Peyer's patch (tissue), 4 donors: ENCODE measurements at regions not wholly inside any gene's neighbourhood (a gene's known extent, or its start where the extent isn't known, plus 50 kb on each side); places are given as distances from the start of the nearest gene placed in this dataset.

Experiments
- DNase-seq, 3 donors: peaks; one replicate each; pipeline ENCODE4 v3.0.0-alpha.2; 2017 to 2019
- H3K27ac ChIP-seq, 4 donors: fragments of 200-600 bp; sonication (generic); one replicate each; pipeline ENCODE4 v1.5.1; 2016 to 2019
- H3K27me3 ChIP-seq, 2 donors: fragments of 200-600 bp; sonication (generic); one replicate each; pipeline ENCODE4 v1.5.1; 2019
- H3K36me3 ChIP-seq, 3 donors: fragments of 200-600 bp; sonication (generic); one replicate each; pipeline ENCODE4 v1.5.1; 2016 to 2019
- H3K4me1 ChIP-seq, 4 donors: fragments of 200-600 bp; sonication (generic); one replicate each; pipeline ENCODE4 v1.5.1; 2016 to 2019
- H3K4me3 ChIP-seq, 4 donors: fragments of 200-600 bp; sonication (generic); 1 replicate in 3 of 4; 2 replicates in 1 of 4; pipeline ENCODE4 v1.5.1; 2016 to 2019; ENCODE audit warnings: mild to moderate bottlenecking in 1 of 4
- H3K9me3 ChIP-seq, 4 donors: fragments of 200-600 bp; sonication (generic); one replicate each; pipeline ENCODE4 v1.5.1; 2016 to 2019; ENCODE audit warnings: mild to moderate bottlenecking in 1 of 4
- POLR2A ChIP-seq, 2 donors: fragments of 450-650 bp; IDR thresholded peaks; one replicate each; pipeline ENCODE4 v1.5.1; 2017; ENCODE audit warnings: antibody characterized with exemption in 2 of 2, mild to moderate bottlenecking in 2 of 2, moderate library complexity in 2 of 2
- TF ChIP-seq, protein P1 (sequence below), 6 experiments: fragments of 450-650 bp in 4 of 6; fragments of 200-600 bp in 2 of 6; sonication (generic) in 1 of 6; IDR thresholded peaks; one replicate each; pipeline ENCODE4 v1.5.1; 2017 to 2019; ENCODE audit warnings: antibody characterized with exemption in 6 of 6, mild to moderate bottlenecking in 3 of 6, moderate library complexity in 1 of 6

DNA sequence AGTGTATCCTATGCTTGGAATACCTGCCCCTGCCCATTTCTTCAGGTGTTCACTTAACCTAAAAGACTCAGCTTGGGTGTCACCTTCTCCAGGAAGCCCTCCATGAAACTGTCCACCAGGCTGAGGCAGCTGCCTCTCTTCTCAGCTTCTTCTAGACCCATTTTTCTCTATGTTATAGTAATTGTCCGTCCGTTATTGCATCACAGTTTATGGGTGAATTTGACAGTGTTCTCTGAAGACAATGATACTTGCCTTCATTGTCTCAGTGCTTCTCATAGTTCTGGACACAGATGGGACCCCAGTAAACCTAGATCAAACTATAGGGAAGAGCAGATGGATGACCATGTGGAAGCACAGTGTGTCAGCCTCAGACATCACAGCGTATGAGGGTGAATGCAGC lies 238.0 kb upstream of the MOCS1 start:
- no peak for DNase-seq
- TF ChIP-seq, protein P1, sequence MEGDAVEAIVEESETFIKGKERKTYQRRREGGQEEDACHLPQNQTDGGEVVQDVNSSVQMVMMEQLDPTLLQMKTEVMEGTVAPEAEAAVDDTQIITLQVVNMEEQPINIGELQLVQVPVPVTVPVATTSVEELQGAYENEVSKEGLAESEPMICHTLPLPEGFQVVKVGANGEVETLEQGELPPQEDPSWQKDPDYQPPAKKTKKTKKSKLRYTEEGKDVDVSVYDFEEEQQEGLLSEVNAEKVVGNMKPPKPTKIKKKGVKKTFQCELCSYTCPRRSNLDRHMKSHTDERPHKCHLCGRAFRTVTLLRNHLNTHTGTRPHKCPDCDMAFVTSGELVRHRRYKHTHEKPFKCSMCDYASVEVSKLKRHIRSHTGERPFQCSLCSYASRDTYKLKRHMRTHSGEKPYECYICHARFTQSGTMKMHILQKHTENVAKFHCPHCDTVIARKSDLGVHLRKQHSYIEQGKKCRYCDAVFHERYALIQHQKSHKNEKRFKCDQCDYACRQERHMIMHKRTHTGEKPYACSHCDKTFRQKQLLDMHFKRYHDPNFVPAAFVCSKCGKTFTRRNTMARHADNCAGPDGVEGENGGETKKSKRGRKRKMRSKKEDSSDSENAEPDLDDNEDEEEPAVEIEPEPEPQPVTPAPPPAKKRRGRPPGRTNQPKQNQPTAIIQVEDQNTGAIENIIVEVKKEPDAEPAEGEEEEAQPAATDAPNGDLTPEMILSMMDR (IDR thresholded peaks at IDR 0.05), result no peak
- no peak for TF ChIP-seq POLR2A (IDR thresholded peaks at IDR 0.05)
- H3K36me3 ChIP-seq, result no peaks in the 10 kb centered on the region
- H3K4me1 ChIP-seq, result no peaks in the 10 kb centered on the region
- H3K27ac ChIP-seq, result no peak overlapping the region
- H3K27me3 ChIP-seq, result no peaks in the 10 kb centered on the region
- H3K9me3 ChIP-seq, result no peaks in the 10 kb centered on the region
- no peak overlapping the region for H3K4me3 ChIP-seq

DNA sequence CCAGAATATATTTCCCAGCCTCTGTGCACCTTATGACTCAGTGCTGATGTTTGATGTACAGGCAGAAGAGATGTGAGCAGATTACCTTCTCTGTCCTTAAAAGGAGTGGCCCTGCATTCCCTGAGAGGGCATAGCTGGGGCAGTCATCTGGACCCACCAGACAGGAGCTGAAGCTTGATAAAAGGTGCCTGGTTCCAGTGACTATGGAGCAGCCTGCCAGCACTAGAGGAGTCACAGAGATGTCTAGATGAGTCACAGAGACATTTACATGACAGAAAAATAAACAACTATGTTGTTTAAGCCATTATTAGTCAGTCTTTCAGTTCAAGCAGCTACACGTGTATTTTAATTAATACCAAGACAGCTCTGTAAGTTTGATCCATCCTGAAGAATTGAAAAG lies 237.1 kb upstream of the MOCS1 start:
- no peaks in the 10 kb centered on the region for H3K36me3 ChIP-seq
- no peak for TF ChIP-seq POLR2A (IDR thresholded peaks at IDR 0.05)
- TF ChIP-seq, protein P1 (IDR thresholded peaks at IDR 0.05), result no peak
- no peaks in the 10 kb centered on the region for H3K9me3 ChIP-seq
- H3K27ac ChIP-seq, result no peak overlapping the region
- DNase-seq, result no peak
- H3K27me3 ChIP-seq, result no peaks in the 10 kb centered on the region
- H3K4me3 ChIP-seq, result no peak overlapping the region
- H3K4me1 ChIP-seq, result no peaks in the 10 kb centered on the region

DNA sequence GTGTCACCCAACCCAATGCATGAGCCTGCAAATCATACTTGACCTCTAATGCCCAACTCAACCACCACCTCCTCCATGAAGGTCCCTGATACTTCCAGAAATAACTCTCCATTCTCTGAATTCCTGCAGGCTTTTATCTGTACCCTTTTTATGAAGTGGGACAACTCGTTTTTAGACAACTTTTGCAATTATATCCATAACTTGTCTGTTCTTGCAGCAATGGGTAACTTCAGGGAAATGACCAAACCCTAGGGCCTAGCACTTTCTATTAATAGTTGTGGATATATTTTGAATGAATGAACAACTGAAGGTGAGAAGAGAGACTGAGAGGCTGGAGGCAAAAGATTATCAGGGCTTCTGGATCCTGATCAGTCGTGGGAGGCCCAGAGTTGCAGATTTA lies 236.6 kb upstream of the MOCS1 start:
- TF ChIP-seq, protein P1 (IDR thresholded peaks at IDR 0.05), result no peak
- TF ChIP-seq POLR2A (IDR thresholded peaks at IDR 0.05), result no peak
- H3K4me1 ChIP-seq, result no peaks in the 10 kb centered on the region
- no peak overlapping the region for H3K27ac ChIP-seq
- H3K27me3 ChIP-seq, result no peaks in the 10 kb centered on the region
- no peak overlapping the region for H3K4me3 ChIP-seq
- DNase-seq, result no peak
- H3K9me3 ChIP-seq, result no peaks in the 10 kb centered on the region
- no peaks in the 10 kb centered on the region for H3K36me3 ChIP-seq

DNA sequence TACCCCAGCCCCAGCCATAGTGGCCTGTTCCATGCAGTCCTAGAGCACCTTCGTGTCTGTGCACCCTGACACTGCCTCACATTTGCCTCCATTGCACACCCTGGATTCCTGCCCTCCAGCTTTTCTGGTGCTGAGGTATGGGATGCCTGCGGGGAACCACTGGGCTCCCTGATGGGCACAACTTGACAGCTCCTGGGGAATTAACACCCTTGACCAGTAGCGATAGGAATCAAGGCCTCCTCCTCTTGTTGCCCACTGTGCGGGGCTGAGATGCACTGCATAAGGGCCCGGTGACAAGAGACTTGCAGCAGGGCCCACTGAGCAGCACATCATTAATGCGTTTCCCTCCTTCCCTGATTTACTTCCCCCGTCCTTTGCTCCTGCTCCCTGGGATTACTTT lies 235.6 kb upstream of the MOCS1 start:
- H3K27me3 ChIP-seq, result no peaks in the 10 kb centered on the region
- TF ChIP-seq POLR2A (IDR thresholded peaks at IDR 0.05), result no peak
- TF ChIP-seq, protein P1 (IDR thresholded peaks at IDR 0.05), result no peak
- H3K36me3 ChIP-seq, result no peaks in the 10 kb centered on the region
- H3K27ac ChIP-seq, result no peak overlapping the region
- H3K4me1 ChIP-seq, result no peaks in the 10 kb centered on the region
- no peaks in the 10 kb centered on the region for H3K9me3 ChIP-seq
- DNase-seq, result no peak
- H3K4me3 ChIP-seq, result no peak overlapping the region

DNA sequence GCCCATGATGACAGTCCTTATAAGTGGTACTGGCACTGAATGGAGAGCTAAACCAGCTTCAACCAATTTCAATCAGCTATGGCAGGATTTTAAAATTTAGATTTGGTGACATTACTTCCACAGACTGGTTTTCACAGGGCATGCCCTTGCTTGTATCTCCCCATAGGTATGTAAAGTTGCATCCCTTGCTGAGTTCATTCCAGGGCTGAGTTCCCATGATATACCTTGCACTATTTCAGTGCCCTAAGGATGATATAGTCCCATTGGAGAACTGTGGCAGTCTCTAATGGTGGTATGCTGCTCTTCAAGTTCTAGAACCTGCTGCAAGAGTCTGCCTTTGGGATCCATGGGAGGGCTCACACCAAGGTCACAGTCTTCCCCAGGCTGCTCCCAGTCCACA lies 232.7 kb upstream of the MOCS1 start:
- H3K36me3 ChIP-seq, result no peaks in the 10 kb centered on the region
- H3K4me1 ChIP-seq, result no peaks in the 10 kb centered on the region
- no peaks in the 10 kb centered on the region for H3K9me3 ChIP-seq
- no peak for DNase-seq
- H3K27ac ChIP-seq, result no peak overlapping the region
- H3K4me3 ChIP-seq, result no peak overlapping the region
- no peaks in the 10 kb centered on the region for H3K27me3 ChIP-seq
- TF ChIP-seq POLR2A (IDR thresholded peaks at IDR 0.05), result no peak
- TF ChIP-seq, protein P1 (IDR thresholded peaks at IDR 0.05), result no peak

DNA sequence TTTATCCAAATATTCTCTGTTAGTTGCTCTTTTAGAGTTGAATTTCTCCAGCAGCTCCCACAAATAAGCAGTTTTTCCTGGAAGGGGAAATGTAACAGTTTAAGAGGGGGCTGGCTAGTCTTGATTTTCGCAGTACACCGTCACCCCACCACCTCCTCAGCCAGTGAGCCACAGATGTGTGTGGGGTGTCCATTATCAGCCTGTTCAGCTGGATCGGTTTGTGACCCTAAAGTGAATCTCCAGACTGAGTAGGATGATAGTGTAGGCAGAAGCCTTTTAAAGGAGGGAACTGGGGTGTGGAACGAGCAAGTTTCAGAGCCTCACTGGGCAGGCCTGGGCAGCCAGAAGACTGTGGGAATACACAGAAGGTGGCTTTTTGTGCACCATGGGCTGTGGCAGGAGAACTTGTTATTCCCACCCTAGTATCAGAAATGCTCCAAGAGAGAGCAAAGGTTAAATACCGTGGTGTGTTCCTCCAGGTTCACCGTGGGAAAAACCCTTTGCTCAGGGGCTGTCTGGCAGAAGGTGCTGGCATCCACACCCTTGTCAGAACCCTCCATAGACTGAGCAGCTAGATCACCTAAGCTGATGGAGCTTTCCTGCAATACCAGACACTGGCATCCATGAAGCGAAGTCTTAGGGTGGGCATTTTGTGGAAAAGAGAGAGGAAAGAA lies 230.9 kb upstream of the MOCS1 start:
- no peak for DNase-seq
- H3K9me3 ChIP-seq, result no peaks in the 10 kb centered on the region
- H3K27ac ChIP-seq, result no peak overlapping the region
- no peaks in the 10 kb centered on the region for H3K4me1 ChIP-seq
- no peaks in the 10 kb centered on the region for H3K36me3 ChIP-seq
- no peaks in the 10 kb centered on the region for H3K27me3 ChIP-seq
- H3K4me3 ChIP-seq, result no peak overlapping the region
- no peak for TF ChIP-seq POLR2A (IDR thresholded peaks at IDR 0.05)
- TF ChIP-seq, protein P1 (IDR thresholded peaks at IDR 0.05), result no peak
